Stimulated activated CD8-positive, alpha-beta memory T cell treated with anti-CD3 and anti-CD28 coated beads, Interleukin-12 subunit alpha, Interleukin-12 subunit beta, amount 100 ng/mL, for 24 hours (primary cell): ENCODE measurements at regions not wholly inside any gene's neighbourhood (a gene's known extent, or its start where the extent isn't known, plus 50 kb on each side); places are given as distances from the start of the nearest gene placed in this dataset.
"Not testable (repeated sequence)": the region's sequence is repeated elsewhere in the genome, so short reads cannot be mapped to it uniquely, and the experiment has no call there.

Experiments used
- DNase-seq: peaks from one replicate; pipeline ENCODE4 v3.0.0-alpha.2; 2020; ENCODE audit errors: extremely low read depth

DNA sequence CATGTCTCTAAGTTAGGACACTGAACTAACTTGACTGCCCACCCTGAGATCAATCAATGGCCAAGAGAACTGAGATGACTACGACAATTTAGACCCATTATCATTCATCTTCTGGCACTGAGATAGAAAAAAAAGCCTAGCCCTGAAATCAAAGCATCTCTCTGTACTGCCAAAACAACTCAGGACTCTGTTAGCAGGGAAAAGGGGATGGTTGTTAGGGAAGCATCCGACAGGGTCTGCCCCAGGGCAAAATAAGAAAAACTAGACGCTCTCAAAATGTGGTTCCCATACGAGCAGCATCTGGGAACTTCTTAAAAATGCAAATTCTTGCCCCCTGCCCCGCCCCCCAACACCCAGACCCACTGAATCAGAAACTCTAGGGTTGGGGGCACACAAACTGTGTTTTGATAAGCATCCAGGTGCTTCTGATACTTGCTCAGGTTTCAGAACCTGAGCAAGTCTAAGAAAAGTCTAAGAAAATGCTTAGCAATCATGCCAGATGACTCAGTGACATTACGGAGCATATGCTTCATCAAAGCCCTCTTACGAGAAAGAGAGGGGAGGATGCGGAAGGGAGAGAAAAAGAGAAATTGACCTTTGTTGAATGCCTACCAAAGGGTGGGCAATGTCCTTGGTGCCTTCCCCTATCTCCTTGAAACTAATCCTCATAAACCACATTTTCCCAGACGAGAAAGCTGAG is 172.8 kb upstream of the HES1 start:
- DNase-seq: no peak

DNA sequence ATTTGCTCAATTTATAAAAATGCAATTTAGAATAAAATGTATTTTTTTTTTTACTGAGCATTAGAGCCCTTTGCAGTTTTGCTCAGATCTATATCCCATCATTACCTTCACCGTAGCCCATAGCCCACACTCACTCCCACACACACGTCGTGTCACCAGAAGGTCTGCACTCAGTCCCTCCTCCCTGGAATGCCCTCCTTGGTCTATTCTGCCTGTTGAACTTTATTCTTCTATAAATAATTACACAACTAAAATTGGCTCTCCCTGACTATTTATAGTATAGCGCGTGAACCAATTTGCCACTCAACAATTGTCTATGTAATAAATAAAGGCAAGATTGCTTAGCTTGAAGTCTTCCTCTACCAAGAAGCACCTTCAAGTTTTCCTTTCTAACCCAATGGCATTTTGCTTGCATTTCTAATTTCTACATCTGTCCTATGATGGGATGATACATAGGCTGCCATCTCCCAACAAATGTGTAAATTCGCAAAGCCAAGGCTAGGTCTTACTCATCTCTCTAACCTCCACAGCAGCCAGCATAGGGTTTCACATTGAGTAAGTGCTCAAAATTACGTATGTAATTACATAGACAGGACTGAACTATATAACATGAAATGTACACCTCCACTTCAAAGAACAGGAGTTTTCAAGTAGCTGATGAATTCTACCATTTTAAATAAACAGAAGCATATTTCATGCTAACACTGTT is 172.0 kb upstream of the HES1 start:
- no peak for DNase-seq

DNA sequence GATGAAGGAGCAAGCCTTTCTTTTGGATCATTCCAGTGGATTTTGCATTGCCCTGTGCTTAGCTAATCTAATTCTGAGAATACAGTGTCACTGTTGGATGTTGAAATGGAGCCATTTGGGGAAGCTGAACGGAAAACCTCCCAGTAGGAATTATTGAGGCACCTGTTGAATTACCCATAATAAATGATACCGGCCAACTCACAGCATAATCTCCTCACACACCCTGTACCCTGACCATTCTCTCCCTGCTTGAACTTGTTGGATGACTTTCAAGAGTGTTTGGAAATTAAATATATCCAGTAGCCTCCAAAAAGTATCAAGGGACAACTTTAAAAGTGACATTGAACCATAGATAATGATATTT is 171.4 kb upstream of the HES1 start:
- DNase-seq: no peak

DNA sequence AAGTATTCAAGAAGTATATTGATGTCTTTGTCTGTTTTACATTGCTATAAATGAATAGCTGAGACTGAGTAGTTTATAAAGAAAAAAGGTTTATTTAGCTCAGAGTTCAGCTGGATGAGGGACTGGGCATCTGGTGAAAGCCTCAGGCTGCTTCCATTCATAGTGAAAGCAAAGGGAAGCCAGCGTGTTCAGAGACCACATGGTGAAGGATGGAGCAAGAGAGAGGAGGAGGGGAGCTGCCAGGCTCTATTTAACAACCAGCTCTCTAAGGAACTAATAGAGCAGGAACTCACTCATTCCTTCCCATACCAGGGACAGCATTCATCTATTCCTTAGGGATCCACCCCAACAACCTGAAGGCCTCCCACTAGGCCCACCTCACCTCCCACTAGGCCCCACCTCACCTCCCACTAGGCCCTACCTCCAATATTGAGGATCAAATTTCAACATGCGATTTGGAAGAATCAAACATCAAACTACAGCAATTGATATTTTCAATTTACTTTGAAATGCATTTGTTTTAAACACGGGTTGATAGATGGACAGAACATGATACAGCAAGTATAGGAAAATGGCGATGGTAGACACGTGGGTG is 167.5 kb upstream of the HES1 start:
- DNase-seq: no peak

DNA sequence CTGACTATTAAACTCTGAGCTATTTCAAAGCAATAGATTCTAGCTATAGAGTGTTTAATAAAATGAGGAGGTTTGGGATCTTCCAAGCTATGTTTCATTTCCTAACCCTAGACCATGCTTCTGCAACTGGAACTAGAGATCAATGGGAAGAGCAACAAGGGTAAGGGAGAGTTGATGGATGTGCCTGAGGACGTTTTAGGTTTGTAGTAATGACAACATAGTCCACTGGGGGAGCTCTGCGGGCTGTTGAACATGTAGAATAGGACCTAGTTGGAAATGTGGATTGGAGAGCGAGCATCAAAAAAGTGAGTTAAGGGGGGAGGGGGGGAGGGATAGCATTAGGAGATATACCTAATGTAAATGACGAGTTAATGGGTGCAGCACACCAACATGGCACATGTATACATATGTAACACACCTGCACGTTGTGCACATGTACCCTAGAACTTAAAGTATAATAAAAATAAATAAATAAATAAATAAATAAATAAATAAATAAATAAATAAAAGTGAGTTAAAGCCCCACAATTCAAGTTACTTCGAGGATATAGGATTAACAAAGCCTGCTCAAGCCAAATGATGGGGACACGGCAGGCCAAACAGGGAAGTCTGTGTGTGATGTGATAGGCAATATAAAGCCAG is 165.7 kb upstream of the HES1 start:
- not testable (repeated sequence) for DNase-seq

DNA sequence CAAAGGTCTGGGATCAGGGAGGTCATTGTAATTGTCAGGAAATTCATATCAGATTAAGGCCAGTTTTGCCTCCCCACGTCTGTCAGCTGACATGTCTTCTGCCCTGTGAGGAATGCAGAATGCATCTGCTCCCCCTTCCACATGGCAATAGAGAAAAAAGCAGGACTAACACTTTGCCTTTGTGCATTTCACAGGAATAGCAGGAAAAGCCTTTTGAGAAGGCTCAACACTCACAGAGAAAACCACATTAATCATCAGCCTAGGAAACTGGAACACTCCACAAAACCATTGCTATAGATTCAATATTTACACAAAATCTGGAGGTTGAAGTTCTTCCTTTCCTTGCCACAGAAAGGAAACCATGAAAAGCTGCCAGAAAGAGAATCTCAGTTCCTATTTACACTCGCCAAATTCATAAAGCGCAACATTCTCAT is 165.2 kb upstream of the HES1 start:
- no peak for DNase-seq

DNA sequence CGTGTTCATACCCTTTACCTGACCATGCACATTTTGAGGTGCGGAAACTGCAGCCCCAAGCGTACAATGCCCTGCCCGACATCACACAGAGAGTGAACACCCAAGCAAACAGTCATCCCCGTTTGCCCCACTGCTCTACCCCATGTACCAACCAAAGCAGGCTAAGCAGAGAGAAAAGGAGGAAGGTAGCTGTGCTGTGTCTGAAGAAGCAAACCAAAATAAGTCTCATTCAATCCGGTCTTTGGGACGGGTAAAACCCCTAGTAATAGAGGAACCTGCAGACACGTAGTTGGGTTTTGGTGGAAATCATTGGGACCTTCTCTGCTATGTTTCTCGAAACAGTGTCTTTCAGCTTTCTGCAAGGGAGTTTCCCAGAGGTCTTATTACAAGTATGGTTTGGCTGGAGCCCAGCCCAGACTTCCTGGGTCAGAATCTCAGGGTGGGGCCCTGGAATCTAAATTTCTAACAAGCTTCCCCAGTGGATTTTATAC is 164.6 kb upstream of the HES1 start:
- no peak for DNase-seq

DNA sequence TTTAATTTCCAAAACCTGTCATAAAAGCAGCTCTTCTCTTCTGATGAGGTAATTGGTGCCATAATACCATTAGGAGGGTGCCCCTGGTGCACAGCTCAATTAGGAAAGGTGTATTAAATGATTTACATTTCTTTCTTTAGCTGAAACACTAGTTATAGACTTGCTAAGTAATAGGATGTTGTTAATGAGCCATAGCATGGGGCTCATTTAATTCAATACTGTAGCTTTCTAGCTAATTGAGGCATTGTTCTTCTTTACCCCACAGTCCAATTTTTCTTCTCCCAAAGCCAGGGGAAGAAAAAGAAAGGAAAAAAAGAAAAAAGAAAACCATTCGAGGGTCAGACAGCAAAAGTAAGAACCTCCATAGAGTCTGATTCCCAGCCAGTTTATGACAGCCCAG is 164.0 kb upstream of the HES1 start:
- no peak for DNase-seq

DNA sequence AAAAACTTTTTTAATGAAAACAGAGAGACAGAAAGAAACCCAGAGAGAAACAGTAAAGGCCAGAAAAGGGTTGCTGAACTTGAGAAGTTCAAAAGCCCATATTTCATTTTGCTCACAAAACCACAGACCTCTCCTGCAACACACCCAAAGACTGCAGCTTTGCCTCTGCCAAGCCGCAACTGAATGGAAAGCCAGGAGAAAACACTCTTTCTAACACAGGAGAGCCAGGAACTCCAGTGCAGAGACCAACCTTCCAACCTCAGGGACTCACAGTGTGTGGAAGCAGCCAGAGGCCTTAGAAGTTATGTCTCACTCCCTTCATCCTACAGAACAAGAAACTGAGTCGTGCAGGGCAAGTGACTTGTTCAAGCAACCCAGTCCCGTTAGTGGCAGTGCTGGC is 163.1 kb upstream of the HES1 start:
- DNase-seq: no peak

DNA sequence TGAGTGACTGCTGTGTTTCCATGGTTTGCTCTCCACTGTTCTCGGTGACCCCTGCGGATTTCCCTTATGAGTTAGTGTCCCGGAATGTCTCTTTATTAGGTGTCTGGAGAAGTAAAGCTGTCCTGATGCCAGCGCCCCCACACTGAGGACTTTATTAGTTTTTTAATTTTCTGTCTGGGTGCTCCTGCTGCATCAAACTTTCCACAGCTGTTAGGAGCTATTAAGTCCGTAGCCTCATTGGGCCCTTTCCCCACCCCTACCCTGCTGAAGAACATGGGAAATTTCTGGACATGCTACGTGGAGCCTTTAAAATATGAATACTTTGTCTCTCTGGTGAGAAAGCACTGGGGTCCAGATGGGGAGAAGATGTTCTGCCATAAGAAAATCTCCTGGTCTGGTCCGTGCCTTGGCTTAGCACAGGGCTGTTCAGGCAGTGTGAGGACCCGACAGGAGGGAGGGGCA is 161.7 kb upstream of the HES1 start:
- no peak for DNase-seq

DNA sequence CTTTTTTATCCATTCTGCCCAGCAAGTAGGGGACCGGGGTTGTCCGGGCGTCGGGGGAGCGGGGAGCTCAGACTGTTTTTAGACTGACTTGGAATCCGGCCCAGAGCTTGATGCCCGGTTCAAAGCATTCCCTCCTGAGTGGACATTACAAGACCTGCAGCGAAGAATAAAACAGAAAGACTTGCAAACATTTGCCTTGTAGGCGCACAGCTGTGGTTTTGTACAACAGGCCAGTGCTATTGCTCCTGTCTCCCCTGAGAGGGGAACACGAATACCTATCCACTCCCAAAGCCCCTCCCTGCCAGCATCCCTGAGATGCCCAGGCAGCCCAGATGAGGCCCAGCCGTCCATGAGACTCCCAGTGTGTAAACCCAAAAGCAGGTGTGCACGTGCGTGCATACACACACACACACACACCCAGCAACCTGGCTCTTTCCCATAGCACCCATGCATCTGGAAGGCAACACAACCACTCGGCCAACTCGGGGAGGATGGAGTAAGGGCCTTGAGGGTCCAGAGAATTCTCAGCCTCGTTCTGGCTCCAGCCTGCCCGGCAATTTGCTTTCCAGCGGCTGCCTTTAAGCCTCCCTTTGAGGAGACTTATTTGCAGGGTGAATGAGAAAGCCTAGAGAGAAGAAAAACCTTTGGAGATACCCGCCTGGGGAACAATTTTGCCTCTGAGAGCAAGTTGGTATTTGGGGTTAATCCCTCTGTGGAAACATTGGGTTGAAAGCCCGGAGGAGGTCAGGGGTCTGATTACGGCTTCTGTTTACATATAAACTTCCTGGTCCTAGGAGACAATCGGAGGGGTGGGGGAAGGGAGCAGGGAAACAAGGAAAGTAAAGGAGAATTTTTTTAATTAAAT is 161.0 kb upstream of the HES1 start:
- no peak for DNase-seq

DNA sequence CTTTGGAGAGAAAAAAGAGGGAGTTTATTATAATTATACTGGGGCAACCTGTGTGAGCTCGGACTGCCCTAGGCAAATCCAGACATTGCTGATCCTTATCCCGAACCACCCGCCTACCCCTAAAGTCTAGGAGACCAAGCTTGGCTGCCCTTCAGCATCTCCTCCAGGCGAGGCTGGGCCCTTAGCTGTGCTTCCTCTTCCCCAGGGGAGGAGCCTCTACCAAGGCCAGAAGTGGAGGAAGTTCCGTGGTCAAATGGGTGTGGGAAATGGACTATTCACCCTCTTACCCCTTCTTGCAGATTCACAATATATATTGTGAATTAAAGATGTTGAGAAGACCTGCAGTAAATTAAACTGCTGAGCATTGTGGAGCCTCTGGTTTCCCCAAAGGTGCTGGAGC is 158.3 kb upstream of the HES1 start:
- DNase-seq: no peak

DNA sequence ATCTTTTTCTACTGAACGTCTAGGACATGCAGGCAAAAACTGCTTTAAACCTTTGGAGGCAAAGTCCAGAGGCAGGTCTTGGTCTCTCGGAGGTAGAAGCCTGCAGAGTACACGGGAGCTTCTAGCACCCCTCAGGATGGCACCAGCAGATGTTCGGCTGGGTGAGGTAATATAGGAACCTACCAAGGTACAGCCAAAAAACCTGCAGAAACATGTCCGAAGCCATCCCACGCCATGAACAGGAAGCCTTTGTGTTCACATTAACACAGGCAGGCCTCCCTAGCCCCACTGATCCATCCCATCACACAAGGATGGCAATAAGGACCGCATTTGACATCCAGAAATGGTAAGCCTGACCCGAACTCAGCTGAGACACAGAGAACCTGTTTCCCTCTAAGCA is 157.9 kb upstream of the HES1 start:
- DNase-seq: no peak

DNA sequence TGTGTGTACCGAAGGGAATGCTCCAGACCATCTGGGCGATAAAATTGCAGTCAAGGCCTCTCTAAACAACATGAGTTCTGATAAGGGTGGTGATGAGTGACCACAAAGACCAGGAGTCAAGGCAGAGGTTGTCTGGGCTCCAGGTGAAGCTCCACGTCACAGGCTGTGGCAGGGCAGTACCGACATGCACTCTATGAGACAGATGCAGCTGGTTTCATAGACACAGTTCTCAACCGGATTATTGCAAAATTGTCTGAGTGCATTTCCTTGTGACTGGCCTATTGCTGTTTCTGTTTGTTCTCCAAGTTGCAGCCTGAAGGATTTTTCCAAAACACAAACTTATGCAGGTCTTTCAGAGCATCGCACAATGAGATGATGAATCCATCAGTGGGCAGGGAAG is 157.5 kb upstream of the HES1 start:
- no peak for DNase-seq

DNA sequence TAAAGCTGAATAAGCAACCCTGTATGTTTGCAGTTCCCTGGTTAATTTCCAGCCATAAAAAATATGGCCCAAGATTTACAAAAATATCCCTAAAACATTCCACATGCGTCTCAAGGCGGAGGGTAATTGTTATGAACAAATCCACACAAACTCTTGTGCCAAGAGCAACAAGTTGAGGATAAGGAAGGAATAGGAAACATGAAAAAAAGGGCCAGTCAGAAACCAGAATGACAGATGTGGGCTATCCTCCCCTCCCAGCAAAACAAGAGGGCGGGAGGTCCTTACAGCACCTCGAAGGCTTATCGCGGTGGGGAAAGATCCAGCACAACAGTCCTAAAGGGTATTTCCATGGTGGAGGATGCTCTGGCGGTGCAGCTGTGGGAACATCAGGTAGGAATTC is 155.6 kb upstream of the HES1 start:
- DNase-seq: no peak

DNA sequence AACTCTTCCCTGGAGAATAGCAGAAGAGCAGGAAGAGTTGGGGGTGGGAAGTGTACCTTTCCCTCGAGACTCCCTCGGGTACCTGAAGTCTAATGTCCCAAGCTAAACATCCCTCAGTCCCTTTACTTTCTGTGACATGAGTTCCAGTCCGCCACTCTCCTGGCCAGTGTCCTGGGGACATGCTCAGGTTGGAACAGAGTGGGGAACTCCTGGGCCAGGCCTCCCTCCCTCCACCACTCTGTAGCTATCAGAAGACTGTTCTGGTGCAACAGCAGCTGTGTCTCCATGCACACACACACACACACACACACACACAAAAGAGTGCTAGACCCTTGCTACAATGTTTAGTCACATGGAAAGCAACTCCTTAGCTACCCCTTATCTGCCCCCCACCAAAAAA is 155.0 kb upstream of the HES1 start:
- no peak for DNase-seq

DNA sequence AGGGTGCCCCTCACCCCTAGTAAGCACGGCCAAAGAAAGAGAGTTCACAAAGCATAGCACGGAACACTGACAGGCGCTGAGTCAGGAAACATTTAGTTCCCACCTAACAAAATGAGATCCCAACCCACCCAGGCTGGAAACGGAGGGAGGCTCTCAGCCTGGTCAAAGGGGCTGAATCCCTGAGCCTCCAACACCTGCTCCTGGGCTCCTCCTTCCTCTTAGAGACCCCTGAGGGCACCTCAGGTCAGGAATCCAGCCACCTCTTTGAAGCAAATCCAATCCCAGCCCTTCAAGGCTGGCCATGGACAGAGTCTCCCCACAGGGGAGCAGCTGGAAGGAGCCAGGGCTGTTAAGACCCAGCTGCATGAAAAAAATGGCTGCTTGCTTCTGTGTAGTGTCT is 154.4 kb upstream of the HES1 start:
- no peak for DNase-seq

DNA sequence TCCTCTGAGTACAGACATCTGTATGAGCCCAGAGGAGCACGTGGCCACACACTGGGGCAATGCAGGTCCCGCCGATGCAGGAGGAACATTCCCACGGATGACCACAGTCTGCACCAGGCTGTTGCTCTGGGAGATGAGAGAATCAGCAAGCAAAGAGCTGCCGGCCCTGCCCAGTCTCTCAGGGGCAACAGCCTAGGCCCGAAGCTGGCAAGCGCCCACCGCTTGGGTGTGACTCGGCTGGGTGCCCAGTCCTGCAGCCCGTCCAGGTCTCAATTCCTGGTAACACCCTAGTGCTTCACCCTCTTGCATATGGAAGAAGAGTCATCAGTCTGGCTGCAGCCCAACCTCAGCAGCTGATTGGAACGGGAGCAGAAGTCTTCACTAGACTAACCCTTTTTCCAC is 153.7 kb upstream of the HES1 start:
- DNase-seq: no peak

DNA sequence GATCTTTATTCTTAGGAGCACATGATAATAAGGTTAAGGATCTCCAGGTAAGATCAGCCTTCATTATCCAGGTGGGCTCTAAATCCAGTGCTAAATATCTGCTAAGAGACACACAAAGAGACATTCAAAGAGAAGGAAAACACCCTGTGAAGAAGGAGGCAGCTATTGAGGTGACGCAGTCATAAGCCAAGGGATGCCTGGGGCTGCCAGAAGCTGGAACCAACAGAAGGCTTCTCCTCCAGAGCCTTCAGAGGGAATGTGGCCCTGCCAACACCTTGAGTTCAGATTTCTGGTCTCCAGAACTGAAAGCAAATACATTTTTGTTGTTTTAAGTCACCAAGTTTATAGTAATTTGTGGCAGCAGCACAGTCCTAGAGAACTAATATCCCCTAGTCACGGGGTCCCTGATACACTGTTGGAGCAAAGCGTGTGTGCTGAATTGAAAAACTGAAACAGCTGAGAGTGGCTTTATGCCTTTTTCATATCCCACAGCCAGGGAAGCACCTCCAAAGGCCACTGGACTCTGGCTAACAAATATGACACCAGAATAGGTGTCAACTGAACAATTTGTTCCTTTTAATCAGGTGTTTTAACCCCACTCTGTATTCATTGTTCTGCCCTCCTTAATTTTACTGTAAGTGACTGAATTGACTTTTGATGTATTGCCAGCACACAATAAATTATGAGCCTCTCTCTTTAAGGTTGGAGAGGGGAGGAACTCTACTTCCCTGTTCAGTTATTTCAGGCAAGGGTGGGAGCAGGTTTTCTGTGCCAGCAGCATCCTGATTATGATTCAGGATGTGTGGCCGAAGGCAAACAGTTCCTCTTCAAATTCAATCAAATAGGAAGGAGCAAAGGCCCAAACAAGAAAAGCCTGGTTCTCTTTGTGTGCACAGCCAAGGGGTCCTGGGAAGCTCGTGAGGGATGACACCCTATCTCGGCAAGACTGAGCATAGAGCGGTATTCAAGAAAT is 151.8 kb upstream of the HES1 start:
- DNase-seq: no peak

DNA sequence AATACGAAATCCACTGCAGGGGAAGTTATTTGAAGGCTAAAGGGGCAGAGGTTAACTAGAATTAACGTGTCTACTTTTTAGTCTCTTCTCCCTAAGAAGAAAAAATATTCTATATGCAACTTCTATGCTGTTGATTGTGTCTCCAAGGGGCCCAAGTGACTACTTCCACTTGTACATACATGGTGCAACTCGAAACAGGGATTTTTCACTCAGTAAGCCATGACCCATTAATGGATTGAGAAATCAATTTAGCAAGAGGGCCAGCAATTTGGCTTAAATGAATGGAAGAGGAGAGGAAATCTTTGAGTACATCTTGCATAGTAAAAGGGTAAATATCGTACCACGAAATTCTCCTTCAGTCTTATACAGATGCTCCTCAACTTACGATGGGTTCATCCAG is 151.1 kb upstream of the HES1 start:
- no peak for DNase-seq
